SIG-M5 treated with dmso at 0.1 percent for 504 hours (cell line): ENCODE measurements at regions not wholly inside any gene's neighbourhood (a gene's known extent, or its start where the extent isn't known, plus 50 kb on each side); places are given as distances from the start of the nearest gene placed in this dataset.

Experiments
- DNase-seq: peaks from one replicate; lab custom pipeline; 2025; ENCODE audit not compliant: unreplicated experiment; lab: John Stamatoyannopoulos, UW

- DNase-seq, result no peak
These were observed 418.9 kb upstream of the C16orf82 start for GRCh38 chr16:26647870-26648269.

GRCh38 chr16:26648851-26649250 lies 417.9 kb upstream of the C16orf82 start:
- no peak for DNase-seq

GRCh38 chr16:26649381-26650045 lies 417.2 kb upstream of the C16orf82 start:
- DNase-seq, result no peak

GRCh38 chr16:26651464-26651863 lies 415.3 kb upstream of the C16orf82 start:
- DNase-seq, result no peak

- no peak for DNase-seq
These were observed 414.8 kb upstream of the C16orf82 start for GRCh38 chr16:26651884-26652283.

GRCh38 chr16:26658486-26658885 lies 408.2 kb upstream of the C16orf82 start:
- no peak for DNase-seq

GRCh38 chr16:26658915-26659314 lies 407.8 kb upstream of the C16orf82 start:
- DNase-seq, result no peak

GRCh38 chr16:26664086-26664485 lies 402.6 kb upstream of the C16orf82 start:
- DNase-seq, result no peak

GRCh38 chr16:26665166-26665939 lies 401.4 kb upstream of the C16orf82 start:
- DNase-seq, result no peak

GRCh38 chr16:26666486-26666885 lies 400.2 kb upstream of the C16orf82 start:
- DNase-seq, result no peak

GRCh38 chr16:26667307-26667706 lies 399.4 kb upstream of the C16orf82 start:
- DNase-seq, result no peak

- DNase-seq, result no peak
These were observed 398.7 kb upstream of the C16orf82 start for GRCh38 chr16:26668026-26668425.

GRCh38 chr16:26672206-26672605 lies 394.5 kb upstream of the C16orf82 start:
- DNase-seq, result no peak

- no peak for DNase-seq
These were observed 393.7 kb upstream of the C16orf82 start for GRCh38 chr16:26673011-26673410.

- no peak for DNase-seq
These were observed 386.1 kb upstream of the C16orf82 start for GRCh38 chr16:26680671-26681070.

GRCh38 chr16:26688105-26688504 lies 378.6 kb upstream of the C16orf82 start:
- no peak for DNase-seq

- DNase-seq, result no peak
These were observed 378.0 kb upstream of the C16orf82 start for GRCh38 chr16:26688699-26689098.

- DNase-seq, result no peak
These were observed 374.1 kb upstream of the C16orf82 start for GRCh38 chr16:26692658-26693057.

GRCh38 chr16:26697807-26698206 lies 368.9 kb upstream of the C16orf82 start:
- no peak for DNase-seq

GRCh38 chr16:26700250-26700649 lies 366.5 kb upstream of the C16orf82 start:
- DNase-seq, result no peak

GRCh38 chr16:26701243-26701886 lies 365.4 kb upstream of the C16orf82 start:
- DNase-seq, result no peak

- no peak for DNase-seq
These were observed 361.4 kb upstream of the C16orf82 start for GRCh38 chr16:26705346-26705745.
